ENCODE measurements at regions not wholly inside any gene's neighbourhood (a gene's known extent, or its start where the extent isn't known, plus 50 kb on each side); places are given as distances from the start of the nearest gene placed in this dataset.

GRCh38 chr22:49291781-49292180 is 535.9 kb downstream of the BRD1 start:
- no peaks in the 10 kb centered on the region for H4K20me1 ChIP-seq (ENCODE audit: insufficient read depth, low read length, poor library complexity, severe bottlenecking)
- no peaks in the 10 kb centered on the region for H3K9me2 ChIP-seq (replicated peaks; ENCODE audit: low read depth, low read length)
- no peaks in the 10 kb centered on the region for H3K79me2 ChIP-seq (ENCODE audit: insufficient read depth, low read length)
- H3K36me3 ChIP-seq (ENCODE audit: insufficient read depth, low read length), result no peaks in the 10 kb centered on the region
- no peaks in the 10 kb centered on the region for H3F3A ChIP-seq (ENCODE audit: low read depth)
- TF ChIP-seq EZH2phosphoT487 (IDR thresholded peaks at IDR 0.05; ENCODE audit: borderline replicate concordance) (no peak), CTCF (conservative IDR thresholded peaks at IDR 0.05; ENCODE audit: low read length) (no peak)
- H3K27me3 ChIP-seq (ENCODE audit: insufficient read depth, low read length, poor library complexity, severe bottlenecking), result no peaks in the 10 kb centered on the region
- no peak overlapping the region for H2AFZ ChIP-seq (ENCODE audit: low read length)
- H3K4me3 ChIP-seq (ENCODE audit: low read length, poor library complexity, severe bottlenecking), result no peak overlapping the region
- H3K4me1 ChIP-seq (ENCODE audit: insufficient read depth, low read length, poor library complexity, severe bottlenecking), result no peaks in the 10 kb centered on the region
- H3K9ac ChIP-seq (ENCODE audit: low read depth, low read length, poor library complexity, severe bottlenecking), result no peak overlapping the region
- H3K9me3 ChIP-seq (ENCODE audit: insufficient read depth, low read depth, low read length), result peaks cover 25% of the 10 kb centered on the region; the same call in 1 of the 2 replicates
- H3K4me2 ChIP-seq (ENCODE audit: low read depth, low read length, poor library complexity, severe bottlenecking), result no peak overlapping the region

GRCh38 chr22:49291169-49291568 is 536.5 kb downstream of the BRD1 start:
- Histone ChIP-seq H3K4me1 (ENCODE audit: insufficient read depth, low read length, poor library complexity, severe bottlenecking) (no peaks in the 10 kb centered on the region), H3K9me2 (replicated peaks; ENCODE audit: low read depth, low read length) (no peaks in the 10 kb centered on the region), H3K9ac (ENCODE audit: low read depth, low read length, poor library complexity, severe bottlenecking) (no peak overlapping the region), H3F3A (ENCODE audit: low read depth) (no peaks in the 10 kb centered on the region), H3K4me2 (ENCODE audit: low read depth, low read length, poor library complexity, severe bottlenecking) (no peak overlapping the region), H2AFZ (ENCODE audit: low read length) (no peak overlapping the region), H3K27me3 (ENCODE audit: insufficient read depth, low read length, poor library complexity, severe bottlenecking) (no peaks in the 10 kb centered on the region), H3K79me2 (ENCODE audit: insufficient read depth, low read length) (no peaks in the 10 kb centered on the region), H3K36me3 (ENCODE audit: insufficient read depth, low read length) (no peaks in the 10 kb centered on the region), H3K4me3 (ENCODE audit: low read length, poor library complexity, severe bottlenecking) (no peak overlapping the region), H4K20me1 (ENCODE audit: insufficient read depth, low read length, poor library complexity, severe bottlenecking) (no peaks in the 10 kb centered on the region), H3K9me3 (ENCODE audit: insufficient read depth, low read depth, low read length) (peaks cover 25% of the 10 kb centered on the region; the same call in 1 of the 2 replicates)
- TF ChIP-seq CTCF (conservative IDR thresholded peaks at IDR 0.05; ENCODE audit: low read length) (no peak), EZH2phosphoT487 (IDR thresholded peaks at IDR 0.05; ENCODE audit: borderline replicate concordance) (no peak)

- Histone ChIP-seq H3K79me2 (ENCODE audit: insufficient read depth, low read length) (no peaks in the 10 kb centered on the region), H3K9me3 (ENCODE audit: insufficient read depth, low read depth, low read length) (peaks cover 21% of the 10 kb centered on the region; the same call in 1 of the 2 replicates), H3K27me3 (ENCODE audit: insufficient read depth, low read length, poor library complexity, severe bottlenecking) (no peaks in the 10 kb centered on the region), H3K36me3 (ENCODE audit: insufficient read depth, low read length) (no peaks in the 10 kb centered on the region), H3F3A (ENCODE audit: low read depth) (no peaks in the 10 kb centered on the region), H2AFZ (ENCODE audit: low read length) (no peak overlapping the region), H4K20me1 (ENCODE audit: insufficient read depth, low read length, poor library complexity, severe bottlenecking) (no peaks in the 10 kb centered on the region), H3K4me3 (ENCODE audit: low read length, poor library complexity, severe bottlenecking) (no peak overlapping the region), H3K4me2 (ENCODE audit: low read depth, low read length, poor library complexity, severe bottlenecking) (no peak overlapping the region), H3K9ac (ENCODE audit: low read depth, low read length, poor library complexity, severe bottlenecking) (no peak overlapping the region), H3K4me1 (ENCODE audit: insufficient read depth, low read length, poor library complexity, severe bottlenecking) (no peaks in the 10 kb centered on the region), H3K9me2 (replicated peaks; ENCODE audit: low read depth, low read length) (no peaks in the 10 kb centered on the region)
- TF ChIP-seq CTCF (conservative IDR thresholded peaks at IDR 0.05; ENCODE audit: low read length) (no peak), EZH2phosphoT487 (IDR thresholded peaks at IDR 0.05; ENCODE audit: borderline replicate concordance) (no peak)
These were observed 537.0 kb downstream of the BRD1 start for GRCh38 chr22:49290711-49291110.
